Adrenal gland (tissue), 5 donors: ENCODE measurements at regions not wholly inside any gene's neighbourhood (a gene's known extent, or its start where the extent isn't known, plus 50 kb on each side); places are given as distances from the start of the nearest gene placed in this dataset.

Experiments used
- POLR2A ChIP-seq, 2 donors: fragments of 450-650 bp; IDR thresholded peaks; one replicate each; pipeline ENCODE4 v1.6.1; 2017; ENCODE audit warnings: antibody characterized with exemption in 2 of 2, mild to moderate bottlenecking in 2 of 2, moderate library complexity in 1 of 2
- TF ChIP-seq, protein P1 (sequence below), 6 experiments: fragments of 450-650 bp in 4 of 6; fragments of 200-600 bp in 2 of 6; sonication (generic) in 1 of 6; IDR thresholded peaks; 1 replicate in 5 of 6; 2 replicates in 1 of 6; pipeline versions ENCODE4 v1.5.1 to v1.8.0; 2016 to 2021; ENCODE audit warnings: antibody characterized with exemption in 6 of 6, mild to moderate bottlenecking in 2 of 6, moderate library complexity in 1 of 6
- donor health status: DM: no; HTN: no; CAD: no.

DNA sequence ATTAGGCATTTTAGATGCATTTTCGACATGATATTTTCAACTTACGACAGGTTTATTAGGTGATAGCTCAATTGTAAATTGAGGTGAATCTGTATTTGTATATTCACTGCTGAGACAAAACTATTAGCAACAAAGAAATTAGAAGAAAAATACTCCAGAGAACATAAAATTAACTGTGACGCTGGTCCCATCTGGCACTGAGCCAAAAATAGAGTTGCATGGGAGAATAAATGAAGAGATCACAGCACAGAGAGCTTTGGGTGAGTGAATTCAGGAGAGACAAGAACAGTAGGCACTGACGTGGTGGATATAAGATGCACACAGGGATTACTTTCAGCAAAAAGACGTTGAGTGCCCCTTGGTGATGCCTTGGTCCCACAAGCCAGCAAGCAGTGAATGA is 306.2 kb upstream of the RAB6C start:
- TF ChIP-seq, protein P1, sequence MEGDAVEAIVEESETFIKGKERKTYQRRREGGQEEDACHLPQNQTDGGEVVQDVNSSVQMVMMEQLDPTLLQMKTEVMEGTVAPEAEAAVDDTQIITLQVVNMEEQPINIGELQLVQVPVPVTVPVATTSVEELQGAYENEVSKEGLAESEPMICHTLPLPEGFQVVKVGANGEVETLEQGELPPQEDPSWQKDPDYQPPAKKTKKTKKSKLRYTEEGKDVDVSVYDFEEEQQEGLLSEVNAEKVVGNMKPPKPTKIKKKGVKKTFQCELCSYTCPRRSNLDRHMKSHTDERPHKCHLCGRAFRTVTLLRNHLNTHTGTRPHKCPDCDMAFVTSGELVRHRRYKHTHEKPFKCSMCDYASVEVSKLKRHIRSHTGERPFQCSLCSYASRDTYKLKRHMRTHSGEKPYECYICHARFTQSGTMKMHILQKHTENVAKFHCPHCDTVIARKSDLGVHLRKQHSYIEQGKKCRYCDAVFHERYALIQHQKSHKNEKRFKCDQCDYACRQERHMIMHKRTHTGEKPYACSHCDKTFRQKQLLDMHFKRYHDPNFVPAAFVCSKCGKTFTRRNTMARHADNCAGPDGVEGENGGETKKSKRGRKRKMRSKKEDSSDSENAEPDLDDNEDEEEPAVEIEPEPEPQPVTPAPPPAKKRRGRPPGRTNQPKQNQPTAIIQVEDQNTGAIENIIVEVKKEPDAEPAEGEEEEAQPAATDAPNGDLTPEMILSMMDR (IDR thresholded peaks at IDR 0.05) = no peak
- no peak for TF ChIP-seq POLR2A (IDR thresholded peaks at IDR 0.05)
